Astrocyte (in vitro differentiated cells and primary cell): ENCODE measurements at regions not wholly inside any gene's neighbourhood (a gene's known extent, or its start where the extent isn't known, plus 50 kb on each side); places are given as distances from the start of the nearest gene placed in this dataset.

Experiments used
- EZH2 ChIP-seq: IDR thresholded peaks from 2 replicates; pipeline ENCODE4 v1.6.1; 2012; ENCODE audit warnings: mild to moderate bottlenecking, low read length, inconsistent platforms; ENCODE audit not compliant: insufficient read depth
- TF ChIP-seq, protein P1 (sequence below): IDR thresholded peaks from 2 replicates; pipeline ENCODE4 v1.5.1; 2011; ENCODE audit warnings: low read depth, mild to moderate bottlenecking, inconsistent platforms, low read length, moderate library complexity; ENCODE audit not compliant: insufficient read depth

DNA sequence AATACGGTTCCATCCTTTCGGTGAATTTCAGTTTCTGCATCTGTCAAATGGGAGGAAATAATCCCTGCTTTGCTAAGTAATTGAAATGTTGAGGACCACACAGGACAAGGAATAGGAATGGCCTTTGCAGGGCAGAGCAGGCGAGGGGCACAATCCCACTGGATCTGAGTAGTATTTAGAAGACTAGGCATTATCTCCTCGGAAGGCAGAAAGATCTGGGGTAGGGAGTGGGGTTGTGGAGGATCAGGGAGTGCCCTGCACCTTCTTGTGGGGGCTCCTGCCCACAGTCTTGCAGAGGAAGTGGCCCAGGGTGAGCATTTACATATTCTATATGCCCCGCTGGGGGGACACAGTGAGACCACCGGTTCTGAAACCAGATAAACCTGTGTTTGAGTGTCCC, 87.1 kb upstream of the SIRPA start:
- TF ChIP-seq, protein P1, sequence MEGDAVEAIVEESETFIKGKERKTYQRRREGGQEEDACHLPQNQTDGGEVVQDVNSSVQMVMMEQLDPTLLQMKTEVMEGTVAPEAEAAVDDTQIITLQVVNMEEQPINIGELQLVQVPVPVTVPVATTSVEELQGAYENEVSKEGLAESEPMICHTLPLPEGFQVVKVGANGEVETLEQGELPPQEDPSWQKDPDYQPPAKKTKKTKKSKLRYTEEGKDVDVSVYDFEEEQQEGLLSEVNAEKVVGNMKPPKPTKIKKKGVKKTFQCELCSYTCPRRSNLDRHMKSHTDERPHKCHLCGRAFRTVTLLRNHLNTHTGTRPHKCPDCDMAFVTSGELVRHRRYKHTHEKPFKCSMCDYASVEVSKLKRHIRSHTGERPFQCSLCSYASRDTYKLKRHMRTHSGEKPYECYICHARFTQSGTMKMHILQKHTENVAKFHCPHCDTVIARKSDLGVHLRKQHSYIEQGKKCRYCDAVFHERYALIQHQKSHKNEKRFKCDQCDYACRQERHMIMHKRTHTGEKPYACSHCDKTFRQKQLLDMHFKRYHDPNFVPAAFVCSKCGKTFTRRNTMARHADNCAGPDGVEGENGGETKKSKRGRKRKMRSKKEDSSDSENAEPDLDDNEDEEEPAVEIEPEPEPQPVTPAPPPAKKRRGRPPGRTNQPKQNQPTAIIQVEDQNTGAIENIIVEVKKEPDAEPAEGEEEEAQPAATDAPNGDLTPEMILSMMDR, result no peak
- no peak for TF ChIP-seq EZH2
